Ishikawa (cell line): ENCODE measurements at regions not wholly inside any gene's neighbourhood (a gene's known extent, or its start where the extent isn't known, plus 50 kb on each side); places are given as distances from the start of the nearest gene placed in this dataset.

Experiments
- CEBPB ChIP-seq: IDR thresholded peaks from 2 replicates; pipeline ENCODE4 v1.6.1; 2012
- CREB1 ChIP-seq: IDR thresholded peaks from 2 replicates; pipeline ENCODE4 v1.6.1; 2012; ENCODE audit warnings: low read depth
- EGR1 ChIP-seq: IDR thresholded peaks from 2 replicates; pipeline ENCODE4 v1.6.1; 2012
- EP300 ChIP-seq: IDR thresholded peaks from 2 replicates; pipeline ENCODE4 v1.6.1; 2012; ENCODE audit warnings: borderline replicate concordance
- FOXM1 ChIP-seq: IDR thresholded peaks from 2 replicates; pipeline ENCODE4 v1.6.1; 2012; ENCODE audit warnings: low read depth, borderline replicate concordance
- MAX ChIP-seq: IDR thresholded peaks from 2 replicates; pipeline ENCODE4 v1.6.1; 2012
- NFIC ChIP-seq: IDR thresholded peaks from 2 replicates; pipeline ENCODE4 v1.6.1; 2012
- RAD21 ChIP-seq: IDR thresholded peaks from 2 replicates; pipeline ENCODE4 v1.6.1; 2012; ENCODE audit warnings: low read depth
- TAF1 ChIP-seq: IDR thresholded peaks from 2 replicates; pipeline ENCODE4 v1.6.1; 2012; ENCODE audit warnings: low read depth, mild to moderate bottlenecking
- TCF12 ChIP-seq: IDR thresholded peaks from 2 replicates; pipeline ENCODE4 v1.6.1; 2012; ENCODE audit warnings: low read depth
- TEAD4 ChIP-seq: IDR thresholded peaks from 2 replicates; pipeline ENCODE4 v1.6.1; 2012
- USF1 ChIP-seq: IDR thresholded peaks from 2 replicates; pipeline ENCODE4 v1.6.1; 2012
- YY1 ChIP-seq: IDR thresholded peaks from 2 replicates; pipeline ENCODE4 v1.6.1; 2012; ENCODE audit warnings: low read depth
- ZBTB7A ChIP-seq: IDR thresholded peaks from 2 replicates; pipeline ENCODE4 v1.6.1; 2012; ENCODE audit warnings: low read depth
- TF ChIP-seq, protein P1 (sequence below): IDR thresholded peaks from 2 replicates; pipeline ENCODE4 v1.6.1; 2012; ENCODE audit warnings: low read depth, mild to moderate bottlenecking

GRCh38 chr5:166083183-166083959 lies 2208.1 kb upstream of the WWC1 start:
- TF ChIP-seq TCF12 (no peak), USF1 (no peak), NFIC (no peak), EP300 (no peak), MAX (no peak), ZBTB7A (no peak), CEBPB (no peak), FOXM1 (no peak), EGR1 (no peak)
- TF ChIP-seq, protein P1, sequence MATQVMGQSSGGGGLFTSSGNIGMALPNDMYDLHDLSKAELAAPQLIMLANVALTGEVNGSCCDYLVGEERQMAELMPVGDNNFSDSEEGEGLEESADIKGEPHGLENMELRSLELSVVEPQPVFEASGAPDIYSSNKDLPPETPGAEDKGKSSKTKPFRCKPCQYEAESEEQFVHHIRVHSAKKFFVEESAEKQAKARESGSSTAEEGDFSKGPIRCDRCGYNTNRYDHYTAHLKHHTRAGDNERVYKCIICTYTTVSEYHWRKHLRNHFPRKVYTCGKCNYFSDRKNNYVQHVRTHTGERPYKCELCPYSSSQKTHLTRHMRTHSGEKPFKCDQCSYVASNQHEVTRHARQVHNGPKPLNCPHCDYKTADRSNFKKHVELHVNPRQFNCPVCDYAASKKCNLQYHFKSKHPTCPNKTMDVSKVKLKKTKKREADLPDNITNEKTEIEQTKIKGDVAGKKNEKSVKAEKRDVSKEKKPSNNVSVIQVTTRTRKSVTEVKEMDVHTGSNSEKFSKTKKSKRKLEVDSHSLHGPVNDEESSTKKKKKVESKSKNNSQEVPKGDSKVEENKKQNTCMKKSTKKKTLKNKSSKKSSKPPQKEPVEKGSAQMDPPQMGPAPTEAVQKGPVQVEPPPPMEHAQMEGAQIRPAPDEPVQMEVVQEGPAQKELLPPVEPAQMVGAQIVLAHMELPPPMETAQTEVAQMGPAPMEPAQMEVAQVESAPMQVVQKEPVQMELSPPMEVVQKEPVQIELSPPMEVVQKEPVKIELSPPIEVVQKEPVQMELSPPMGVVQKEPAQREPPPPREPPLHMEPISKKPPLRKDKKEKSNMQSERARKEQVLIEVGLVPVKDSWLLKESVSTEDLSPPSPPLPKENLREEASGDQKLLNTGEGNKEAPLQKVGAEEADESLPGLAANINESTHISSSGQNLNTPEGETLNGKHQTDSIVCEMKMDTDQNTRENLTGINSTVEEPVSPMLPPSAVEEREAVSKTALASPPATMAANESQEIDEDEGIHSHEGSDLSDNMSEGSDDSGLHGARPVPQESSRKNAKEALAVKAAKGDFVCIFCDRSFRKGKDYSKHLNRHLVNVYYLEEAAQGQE, result no peak

- TF ChIP-seq NFIC (no peak), EGR1 (no peak), TCF12 (no peak), ZBTB7A (no peak), YY1 (no peak), TAF1 (no peak), USF1 (no peak), RAD21 (no peak), CREB1 (no peak)
- TF ChIP-seq, protein P1, result no peak
These were observed 2204.9 kb upstream of the WWC1 start for GRCh38 chr5:166086568-166086967.

GRCh38 chr5:166088389-166089039 lies 2202.9 kb upstream of the WWC1 start:
- TF ChIP-seq EGR1, result no peak
- TF ChIP-seq YY1, result no peak
- TF ChIP-seq, protein P1, result no peak
- TF ChIP-seq ZBTB7A, result no peak
- no peak for TF ChIP-seq RAD21
- no peak for TF ChIP-seq TAF1
- no peak for TF ChIP-seq FOXM1
- TF ChIP-seq MAX, result no peak
- no peak for TF ChIP-seq TEAD4
- TF ChIP-seq CEBPB, result no peak
- TF ChIP-seq CREB1, result no peak
- TF ChIP-seq EP300, result no peak
- TF ChIP-seq TCF12, result no peak

DNA sequence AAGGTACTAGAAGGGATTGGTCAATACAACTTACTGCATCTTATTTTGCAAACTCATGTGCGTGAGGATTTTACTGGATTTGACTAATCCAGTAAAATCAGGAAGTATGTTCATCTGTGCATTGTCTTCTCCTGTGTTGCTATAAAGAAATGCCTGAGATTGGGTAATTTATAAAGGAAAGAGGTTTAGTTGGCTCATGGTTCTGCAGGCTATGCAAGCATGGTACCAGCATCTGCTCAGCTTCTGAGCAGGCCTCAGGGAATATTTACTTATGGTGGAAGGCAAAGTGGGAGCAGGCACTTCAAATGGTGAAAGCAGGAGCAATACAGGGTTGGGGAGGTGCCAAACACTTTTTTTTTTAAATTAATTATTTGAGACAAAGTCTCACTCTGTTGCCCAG lies 2199.5 kb upstream of the WWC1 start:
- TF ChIP-seq ZBTB7A (no peak), TCF12 (no peak), TAF1 (no peak), EP300 (no peak), FOXM1 (no peak), NFIC (no peak), MAX (no peak), TEAD4 (no peak), USF1 (no peak), CREB1 (no peak), YY1 (no peak), EGR1 (no peak)
